PC-3 (cell line): ENCODE measurements at regions not wholly inside any gene's neighbourhood (a gene's known extent, or its start where the extent isn't known, plus 50 kb on each side); places are given as distances from the start of the nearest gene placed in this dataset.

Experiments used
- ATAC-seq: fragments of 200-7000 bp; cut with Tn5 transposase; 2 replicates; pipeline ENCODE4 v1.9.1; 2020; ENCODE audit warnings: mild to moderate bottlenecking, moderate library complexity
- BruUV-seq: library from RNA; stranded (reverse); fragments of 400-500 nt; replicated peaks from 2 replicates; lab custom pipeline; 2021; lab: Mats Ljungman, UMichigan
- CTCF ChIA-PET: fragments of 300-600 bp; sonication (Branson Sonifier 250); formaldehyde crosslinking; loops from one replicate; lab custom pipeline; 2022; ENCODE audit warnings: antibody characterized with exemption; lab: Charles Lee
- POLR2A ChIA-PET: fragments of 300-600 bp; sonication (Branson Sonifier 250); formaldehyde crosslinking; loops from one replicate; lab custom pipeline; 2022; ENCODE audit warnings: antibody characterized with exemption; ENCODE audit not compliant: unreplicated experiment; lab: Charles Lee
- DNase-seq: peaks from one replicate; pipeline ENCODE4 v3.0.0-alpha.2; 2015
- H2AFZ ChIP-seq: fragments of 300-600 bp; sonication (generic); 2 replicates; pipeline ENCODE4 v1.6.0; 2016; ENCODE audit warnings: antibody characterized with exemption, low read length
- H3F3A ChIP-seq: fragments of 300-600 bp; sonication (generic); one replicate; pipeline ENCODE4 v1.6.0; 2017; ENCODE audit warnings: antibody characterized with exemption, low read length, control low read depth, mild to moderate bottlenecking; ENCODE audit not compliant: unreplicated experiment
- H3K27ac ChIP-seq: fragments of 300-600 bp; sonication (generic); 2 replicates; pipeline ENCODE4 v1.5.1; 2016; ENCODE audit warnings: mild to moderate bottlenecking, low read length
- H3K27me3 ChIP-seq: fragments of 300-600 bp; sonication (generic); 2 replicates; pipeline ENCODE4 v1.6.1; 2016; ENCODE audit warnings: low read length, mixed read lengths
- H3K36me3 ChIP-seq: fragments of 300-600 bp; sonication (generic); 2 replicates; pipeline ENCODE4 v1.6.1; 2016; ENCODE audit warnings: low read depth, mixed run types, low read length, mixed read lengths
- H3K4me1 ChIP-seq: fragments of 300-600 bp; sonication (generic); 2 replicates; pipeline ENCODE4 v1.5.1; 2016; ENCODE audit warnings: low read length; ENCODE audit not compliant: insufficient read depth
- H3K4me2 ChIP-seq: fragments of 300-600 bp; sonication (generic); 2 replicates; pipeline ENCODE4 v1.6.0; 2016; ENCODE audit warnings: low read length
- H3K4me3 ChIP-seq: fragments of 300-600 bp; sonication (generic); 2 replicates; pipeline ENCODE4 v1.5.1; 2016; ENCODE audit warnings: mild to moderate bottlenecking, low read length, mixed read lengths
- H3K79me2 ChIP-seq: fragments of 300-600 bp; sonication (generic); 2 replicates; pipeline ENCODE4 v1.6.1; 2017; ENCODE audit warnings: low read length, mixed read lengths
- H3K9ac ChIP-seq: fragments of 300-600 bp; sonication (generic); 2 replicates; pipeline ENCODE4 v1.6.0; 2016; ENCODE audit warnings: mild to moderate bottlenecking, low read length
- H3K9me2 ChIP-seq: fragments of 300-600 bp; sonication (generic); replicated peaks from 2 replicates; pipeline ENCODE4 v1.6.1; 2016; ENCODE audit warnings: mixed run types, low read length, mixed read lengths
- H3K9me3 ChIP-seq: fragments of 300-600 bp; sonication (generic); 2 replicates; pipeline ENCODE4 v1.6.1; 2016; ENCODE audit warnings: low read length, mixed read lengths
- H4K20me1 ChIP-seq: fragments of 300-600 bp; sonication (generic); 2 replicates; pipeline ENCODE4 v1.6.1; 2016; ENCODE audit warnings: low read length, mixed read lengths
- CTCF ChIP-seq: fragments of 300-600 bp; sonication (generic); conservative IDR thresholded peaks from 2 replicates; pipeline ENCODE4 v1.5.1; 2017; ENCODE audit warnings: antibody characterized with exemption, low read depth, mild to moderate bottlenecking, low read length
- EZH2 ChIP-seq: fragments of 300-600 bp; sonication (generic); IDR thresholded peaks from one replicate; pipeline ENCODE4 v1.6.1; 2017; ENCODE audit warnings: antibody characterized with exemption, mild to moderate bottlenecking, low read length; ENCODE audit not compliant: unreplicated experiment
- EZH2phosphoT487 ChIP-seq: fragments of 300-600 bp; sonication (generic); IDR thresholded peaks from 2 replicates; pipeline ENCODE4 v1.6.1; 2018; ENCODE audit warnings: mild to moderate bottlenecking, antibody characterized with exemption, low read length, borderline replicate concordance
- intact Hi-C: fragments of 100-400 bp; cut with micrococcal nuclease; formaldehyde crosslinking; loops from 2 replicates; pipeline ENCODE4 v1.9.0; 2023

GRCh38 chr18:27599202-27599829 is 414.2 kb upstream of the CHST9 start:
- no peak overlapping the region for H3K4me2 ChIP-seq
- no peaks in the 10 kb centered on the region for H3K9me3 ChIP-seq
- ATAC-seq (peak; percentile 59), DNase-seq (peak; percentile 68)
- no peak overlapping the region for H3K27ac ChIP-seq
- H3K4me1 ChIP-seq, result peaks cover 2% of the 10 kb centered on the region
- H3F3A ChIP-seq, result no peaks in the 10 kb centered on the region
- H3K79me2 ChIP-seq, result no peaks in the 10 kb centered on the region
- H3K27me3 ChIP-seq, result peaks cover 16% of the 10 kb centered on the region
- H2AFZ ChIP-seq, result no peak overlapping the region
- H4K20me1 ChIP-seq, result no peaks in the 10 kb centered on the region
- BruUV-seq, result no TSS peak
- POLR2A ChIA-PET, result no interaction called here
- no peaks in the 10 kb centered on the region for H3K36me3 ChIP-seq
- CTCF ChIA-PET, result interaction anchor here (0.6 to 0.9 kb wide), 2 partner anchors 10 to 581 kb away, joined by 3 to 4 read pairs; no protein-coding TSS in a partner anchor
- no peak overlapping the region for H3K9ac ChIP-seq
- intact Hi-C loops, result loop anchor here (1.0 to 5.0 kb wide), 2 partner anchors 235 to 582 kb away; no protein-coding TSS in a partner anchor
- H3K9me2 ChIP-seq, result no peaks in the 10 kb centered on the region
- TF ChIP-seq EZH2phosphoT487, result no peak
- TF ChIP-seq CTCF, result peak; percentile 92
- TF ChIP-seq EZH2, result no peak
- no peak overlapping the region for H3K4me3 ChIP-seq

- Histone ChIP-seq H3F3A (no peaks in the 10 kb centered on the region), H3K36me3 (no peaks in the 10 kb centered on the region), H4K20me1 (no peaks in the 10 kb centered on the region), H3K27me3 (peaks cover 22% of the 10 kb centered on the region), H2AFZ (no peak overlapping the region), H3K4me3 (no peak overlapping the region), H3K79me2 (no peaks in the 10 kb centered on the region), H3K9ac (no peak overlapping the region), H3K4me2 (no peak overlapping the region), H3K27ac (no peak overlapping the region), H3K4me1 (no peaks in the 10 kb centered on the region), H3K9me3 (no peaks in the 10 kb centered on the region), H3K9me2 (no peaks in the 10 kb centered on the region)
- TF ChIP-seq CTCF (no peak), EZH2phosphoT487 (no peak), EZH2 (no peak)
- BruUV-seq, result no TSS peak
- ChIA-PET POLR2A (no interaction called here), CTCF (no interaction called here)
- intact Hi-C loops, result loop anchor here (5.0 kb wide), 1 partner anchor 578 kb away; no protein-coding TSS in a partner anchor
- DNase-seq (no peak), ATAC-seq (no peak)
Measured at GRCh38 chr18:27595113-27595838, 410.2 kb upstream of the CHST9 start.
